HL-60 (cell line): ENCODE measurements at regions not wholly inside any gene's neighbourhood (a gene's known extent, or its start where the extent isn't known, plus 50 kb on each side); places are given as distances from the start of the nearest gene placed in this dataset.

ENCODE experiments used
- DNase-seq, 2 experiments: peaks; one replicate each; pipeline ENCODE4 v3.0.0-alpha.2; 2010 to 2020; ENCODE audit warnings: low read depth in 1 of 2, low spot score in 1 of 2
- H3K27ac ChIP-seq: fragments of 250-450 bp; sonication (Bioruptor Pico); replicated peaks from 2 replicates; pipeline ENCODE4 v1.5.1; 2020; ENCODE audit warnings: mild to moderate bottlenecking, moderate library complexity
- H3K27me3 ChIP-seq: fragments of 250-450 bp; sonication (Bioruptor Pico); 2 replicates; pipeline ENCODE4 v1.5.1; 2021; ENCODE audit warnings: mild to moderate bottlenecking, moderate library complexity; ENCODE audit not compliant: insufficient read depth, poor library complexity, severe bottlenecking
- H3K4me3 ChIP-seq: replicated peaks from 2 replicates; pipeline ENCODE4 v1.5.1; 2011; ENCODE audit warnings: mild to moderate bottlenecking, control low read depth, low read length; ENCODE audit not compliant: insufficient read depth
- CTCF ChIP-seq: IDR thresholded peaks from one replicate; pipeline ENCODE4 v1.5.1; 2011; ENCODE audit warnings: low read length, control low read depth, inconsistent platforms; ENCODE audit not compliant: insufficient read depth
- GABPA ChIP-seq: IDR thresholded peaks from 2 replicates; pipeline ENCODE4 v1.6.1; 2012; ENCODE audit warnings: low read depth
- POLR2AphosphoS5 ChIP-seq: IDR thresholded peaks from 2 replicates; pipeline ENCODE4 v1.6.1; 2012; ENCODE audit warnings: low read depth
- REST ChIP-seq: IDR thresholded peaks from 2 replicates; pipeline ENCODE4 v1.6.1; 2012; ENCODE audit warnings: low read depth; ENCODE audit not compliant: insufficient replicate concordance
- SPI1 ChIP-seq: IDR thresholded peaks from 2 replicates; pipeline ENCODE4 v1.6.1; 2012; ENCODE audit warnings: low read depth, mild to moderate bottlenecking, borderline replicate concordance

GRCh38 chr5:85108471-85108870 lies 723.8 kb upstream of the EDIL3 start:
- H3K27me3 ChIP-seq = no peaks in the 10 kb centered on the region
- H3K27ac ChIP-seq = no peak overlapping the region
- no peak for DNase-seq
- H3K4me3 ChIP-seq = no peak overlapping the region
- TF ChIP-seq REST = no peak
- no peak for TF ChIP-seq SPI1
- no peak for TF ChIP-seq GABPA
- no peak for TF ChIP-seq CTCF
- TF ChIP-seq POLR2AphosphoS5 = no peak

GRCh38 chr5:85109616-85110015 lies 724.9 kb upstream of the EDIL3 start:
- no peak for DNase-seq
- no peaks in the 10 kb centered on the region for H3K27me3 ChIP-seq
- no peak overlapping the region for H3K4me3 ChIP-seq
- H3K27ac ChIP-seq = no peak overlapping the region
- no peak for TF ChIP-seq GABPA

- no peak for DNase-seq
- Histone ChIP-seq H3K27ac (no peak overlapping the region), H3K4me3 (no peak overlapping the region), H3K27me3 (no peaks in the 10 kb centered on the region)
- TF ChIP-seq GABPA = no peak
- TF ChIP-seq CTCF = no peak
- TF ChIP-seq POLR2AphosphoS5 = no peak
- TF ChIP-seq REST = no peak
- no peak for TF ChIP-seq SPI1
Observed at GRCh38 chr5:85132269-85132668, 747.6 kb upstream of the EDIL3 start.

- Histone ChIP-seq H3K4me3 (no peak overlapping the region), H3K27me3 (no peaks in the 10 kb centered on the region), H3K27ac (no peak overlapping the region)
- TF ChIP-seq SPI1 (no peak), CTCF (no peak), REST (no peak), POLR2AphosphoS5 (no peak), GABPA (no peak)
- no peak for DNase-seq
Observed at GRCh38 chr5:85140471-85140870, 755.8 kb upstream of the EDIL3 start.
